ENCODE measurements at regions not wholly inside any gene's neighbourhood (a gene's known extent, or its start where the extent isn't known, plus 50 kb on each side); places are given as distances from the start of the nearest gene placed in this dataset.

- no peak for TF ChIP-seq POLR2AphosphoS5 (IDR thresholded peaks at IDR 0.05; ENCODE audit: insufficient read depth in 1 of 2, low read depth in 1 of 2)
- TF ChIP-seq CTCF (IDR thresholded peaks at IDR 0.05) = no peak
Measured at GRCh38 chr7:33761449-33762080, 143.8 kb upstream of the BMPER start.
